ENCODE measurements at regions not wholly inside any gene's neighbourhood (a gene's known extent, or its start where the extent isn't known, plus 50 kb on each side); places are given as distances from the start of the nearest gene placed in this dataset.

DNA sequence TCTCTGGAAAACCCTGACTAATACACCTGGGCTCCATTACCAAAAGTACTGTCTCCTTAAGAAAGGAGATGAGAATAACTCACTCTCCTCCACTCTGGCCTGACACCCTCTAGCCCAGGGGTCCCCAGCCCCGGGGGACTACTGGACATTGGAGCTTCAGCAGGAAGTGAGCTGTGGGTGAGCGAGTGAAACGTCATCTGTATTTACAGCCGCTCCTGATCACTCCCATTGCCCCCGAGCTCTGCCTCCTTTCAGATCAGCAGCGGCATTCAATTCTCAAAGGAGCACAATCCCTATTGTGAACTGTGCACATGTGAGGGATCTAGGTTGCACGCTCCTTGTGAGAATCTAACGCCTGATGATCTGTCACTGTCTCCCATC lies 126.3 kb upstream of the TNRC6C start:
- TF ChIP-seq POLR2A (IDR thresholded peaks at IDR 0.05), result no peak
- TF ChIP-seq, protein P1, sequence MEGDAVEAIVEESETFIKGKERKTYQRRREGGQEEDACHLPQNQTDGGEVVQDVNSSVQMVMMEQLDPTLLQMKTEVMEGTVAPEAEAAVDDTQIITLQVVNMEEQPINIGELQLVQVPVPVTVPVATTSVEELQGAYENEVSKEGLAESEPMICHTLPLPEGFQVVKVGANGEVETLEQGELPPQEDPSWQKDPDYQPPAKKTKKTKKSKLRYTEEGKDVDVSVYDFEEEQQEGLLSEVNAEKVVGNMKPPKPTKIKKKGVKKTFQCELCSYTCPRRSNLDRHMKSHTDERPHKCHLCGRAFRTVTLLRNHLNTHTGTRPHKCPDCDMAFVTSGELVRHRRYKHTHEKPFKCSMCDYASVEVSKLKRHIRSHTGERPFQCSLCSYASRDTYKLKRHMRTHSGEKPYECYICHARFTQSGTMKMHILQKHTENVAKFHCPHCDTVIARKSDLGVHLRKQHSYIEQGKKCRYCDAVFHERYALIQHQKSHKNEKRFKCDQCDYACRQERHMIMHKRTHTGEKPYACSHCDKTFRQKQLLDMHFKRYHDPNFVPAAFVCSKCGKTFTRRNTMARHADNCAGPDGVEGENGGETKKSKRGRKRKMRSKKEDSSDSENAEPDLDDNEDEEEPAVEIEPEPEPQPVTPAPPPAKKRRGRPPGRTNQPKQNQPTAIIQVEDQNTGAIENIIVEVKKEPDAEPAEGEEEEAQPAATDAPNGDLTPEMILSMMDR (IDR thresholded peaks at IDR 0.05), result no peak
- TF ChIP-seq EP300 (IDR thresholded peaks at IDR 0.05), result no peak
- TF ChIP-seq POLR2AphosphoS5 (IDR thresholded peaks at IDR 0.05), result no peak

All from stomach (tissue), 4 donors.